IMR-90 (cell line): ENCODE measurements at regions not wholly inside any gene's neighbourhood (a gene's known extent, or its start where the extent isn't known, plus 50 kb on each side); places are given as distances from the start of the nearest gene placed in this dataset.

Experiments
- RAD21 ChIP-seq: IDR thresholded peaks from 2 replicates; pipeline ENCODE4 v1.6.1; 2012; ENCODE audit warnings: low read length, improper control_type of control experiment
- TF ChIP-seq, protein P1 (sequence below): conservative IDR thresholded peaks from 2 replicates; pipeline ENCODE4 v1.5.1; 2012; ENCODE audit warnings: mild to moderate bottlenecking, low read depth, low read length, improper control_type of control experiment

DNA sequence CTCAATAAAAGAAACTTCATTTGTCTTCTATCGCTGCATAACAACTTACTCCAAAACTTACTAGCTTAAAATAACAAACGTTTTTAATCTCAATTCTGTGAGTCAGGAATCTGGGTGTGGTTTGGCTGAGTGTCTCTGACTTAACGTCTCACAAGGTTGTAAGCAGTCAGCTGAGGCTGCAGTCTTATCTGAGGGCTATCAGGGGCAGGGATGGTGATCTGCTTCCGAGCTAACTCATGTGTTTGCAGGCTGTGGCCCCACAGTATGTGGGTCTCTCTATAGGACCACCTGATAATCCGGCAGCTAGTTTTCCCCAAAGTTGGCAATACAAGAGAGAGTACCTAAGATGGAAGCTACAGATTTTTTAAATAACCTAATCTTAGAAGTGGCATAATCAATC, 234.2 kb upstream of the FGGY start:
- TF ChIP-seq RAD21, result no peak
- TF ChIP-seq, protein P1, sequence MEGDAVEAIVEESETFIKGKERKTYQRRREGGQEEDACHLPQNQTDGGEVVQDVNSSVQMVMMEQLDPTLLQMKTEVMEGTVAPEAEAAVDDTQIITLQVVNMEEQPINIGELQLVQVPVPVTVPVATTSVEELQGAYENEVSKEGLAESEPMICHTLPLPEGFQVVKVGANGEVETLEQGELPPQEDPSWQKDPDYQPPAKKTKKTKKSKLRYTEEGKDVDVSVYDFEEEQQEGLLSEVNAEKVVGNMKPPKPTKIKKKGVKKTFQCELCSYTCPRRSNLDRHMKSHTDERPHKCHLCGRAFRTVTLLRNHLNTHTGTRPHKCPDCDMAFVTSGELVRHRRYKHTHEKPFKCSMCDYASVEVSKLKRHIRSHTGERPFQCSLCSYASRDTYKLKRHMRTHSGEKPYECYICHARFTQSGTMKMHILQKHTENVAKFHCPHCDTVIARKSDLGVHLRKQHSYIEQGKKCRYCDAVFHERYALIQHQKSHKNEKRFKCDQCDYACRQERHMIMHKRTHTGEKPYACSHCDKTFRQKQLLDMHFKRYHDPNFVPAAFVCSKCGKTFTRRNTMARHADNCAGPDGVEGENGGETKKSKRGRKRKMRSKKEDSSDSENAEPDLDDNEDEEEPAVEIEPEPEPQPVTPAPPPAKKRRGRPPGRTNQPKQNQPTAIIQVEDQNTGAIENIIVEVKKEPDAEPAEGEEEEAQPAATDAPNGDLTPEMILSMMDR, result no peak
